GM21381 (cell line): ENCODE measurements at regions not wholly inside any gene's neighbourhood (a gene's known extent, or its start where the extent isn't known, plus 50 kb on each side); places are given as distances from the start of the nearest gene placed in this dataset.
"Not testable (repeated sequence)": the region's sequence is repeated elsewhere in the genome, so short reads cannot be mapped to it uniquely, and the experiment has no call there.

Experiments used
- ATAC-seq: cut with Tn5 transposase; IDR thresholded peaks from one replicate; pipeline ENCODE4 v1.9.1; 2021; ENCODE audit warnings: mild to moderate bottlenecking, moderate library complexity; ENCODE audit not compliant: unreplicated experiment

- no peak for ATAC-seq
These were observed 388.7 kb downstream of the NPHP4 start for GRCh38 chr1:5603353-5604104.

DNA sequence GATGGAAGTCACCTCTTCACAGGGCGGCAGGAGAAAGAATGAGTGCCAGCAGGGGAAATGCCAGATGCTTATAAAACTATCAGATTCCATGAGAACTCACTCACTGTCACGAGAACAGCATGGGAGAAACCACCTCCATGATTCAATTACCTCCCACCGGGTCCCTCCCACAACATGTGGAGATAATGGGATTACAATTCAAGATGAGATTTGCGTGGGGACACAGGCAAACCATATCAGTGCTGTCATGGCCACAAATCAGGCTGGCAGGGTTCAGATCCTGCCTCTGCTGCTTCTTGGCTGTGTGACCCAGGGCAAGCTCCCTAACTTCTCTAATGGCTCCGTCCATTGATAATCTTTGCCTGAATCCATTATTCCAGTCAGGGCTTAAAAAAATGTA is 389.5 kb downstream of the NPHP4 start:
- not testable (repeated sequence) for ATAC-seq

GRCh38 chr1:5601516-5601915 is 390.7 kb downstream of the NPHP4 start:
- no peak for ATAC-seq

DNA sequence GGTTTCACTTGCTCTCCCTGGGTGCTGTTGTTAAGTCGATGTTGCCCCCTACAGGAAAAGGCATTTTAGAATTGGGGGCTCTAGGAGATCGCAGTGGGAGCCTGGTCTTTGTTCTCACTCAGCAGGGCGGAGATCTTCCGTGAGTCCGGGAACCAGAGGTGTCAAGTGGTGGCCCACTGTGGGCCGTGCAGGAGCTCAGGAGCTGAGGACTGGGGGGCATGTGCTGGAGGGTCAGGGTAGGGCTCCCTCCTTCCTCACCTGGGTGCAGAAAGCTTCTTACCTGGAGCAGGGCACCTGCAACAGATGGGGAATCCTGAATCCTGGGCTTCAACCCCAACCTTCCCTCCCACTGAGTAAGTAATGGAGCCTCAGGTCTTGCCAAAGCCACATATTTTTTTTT is 392.7 kb downstream of the NPHP4 start:
- no peak for ATAC-seq

GRCh38 chr1:5598824-5599395 is 393.3 kb downstream of the NPHP4 start:
- no peak for ATAC-seq

DNA sequence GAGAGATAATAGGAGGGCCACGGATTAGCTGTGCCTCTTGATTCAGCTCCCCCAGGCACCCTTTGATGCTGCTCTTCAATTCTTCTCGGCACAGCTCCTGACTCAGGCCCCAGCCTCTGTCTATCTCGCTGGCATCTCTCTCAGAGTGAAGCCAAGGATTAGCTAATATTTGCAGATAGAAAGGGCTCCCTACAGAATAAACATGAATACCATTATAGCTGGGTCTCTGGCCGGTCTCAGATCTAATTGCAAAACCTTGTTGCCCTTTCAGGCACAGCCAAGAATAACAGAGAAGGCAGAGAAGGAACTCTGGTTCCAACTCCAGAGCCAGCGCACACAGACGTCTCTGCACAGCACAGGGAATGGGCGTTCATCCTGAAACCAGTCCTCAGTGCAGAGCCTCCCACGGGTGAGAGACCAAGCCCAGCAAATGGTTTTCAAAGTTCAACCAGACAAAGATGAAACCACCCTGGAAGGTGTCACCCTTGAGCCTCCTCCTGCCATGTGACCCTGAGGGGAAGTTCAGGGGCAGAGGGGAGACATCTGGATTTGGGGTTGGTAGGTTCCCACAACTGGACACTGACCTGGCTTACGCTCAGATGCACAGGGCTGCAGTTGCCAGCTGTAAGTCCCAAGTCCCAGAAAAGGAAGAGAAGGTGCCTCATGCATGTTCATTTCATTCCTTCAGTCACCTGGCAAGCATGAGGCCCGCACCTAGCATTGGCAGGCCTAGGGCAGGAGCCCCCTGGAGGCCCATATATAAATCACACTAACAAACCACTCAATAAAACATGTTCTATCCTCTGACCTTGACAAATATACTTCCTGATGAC is 394.0 kb downstream of the NPHP4 start:
- ATAC-seq = no peak

DNA sequence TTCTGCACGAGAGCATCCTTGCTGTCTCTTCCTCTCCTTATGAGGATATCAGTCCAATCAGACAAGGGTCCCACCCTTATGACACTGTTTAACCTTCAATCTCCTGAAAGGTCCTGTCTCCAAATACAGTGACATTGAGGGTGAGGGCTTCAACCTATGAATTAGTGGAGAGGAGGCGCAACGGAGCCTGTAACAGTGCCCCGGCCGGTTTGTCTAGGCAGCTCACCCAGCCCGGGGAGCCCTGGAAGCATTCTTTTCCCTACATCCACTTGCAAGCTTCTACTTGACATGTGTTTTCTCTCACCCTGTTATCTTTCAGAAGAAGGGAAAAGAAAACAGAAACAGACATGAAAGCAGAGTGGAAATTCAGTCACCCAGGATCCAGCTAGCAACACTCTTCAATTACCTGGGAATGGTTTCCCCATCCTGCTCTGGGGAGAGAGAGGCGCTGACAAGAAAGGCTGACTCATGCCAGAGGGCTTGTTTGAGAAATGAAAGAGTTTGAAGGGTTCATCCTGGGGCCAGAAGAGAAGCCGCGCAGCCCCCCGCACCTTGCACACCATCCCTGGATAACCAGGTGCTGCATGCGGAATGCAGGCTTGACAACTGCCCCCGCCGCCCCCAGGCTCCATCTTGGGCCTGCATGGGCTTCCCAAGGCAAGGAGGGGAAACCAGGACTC is 394.9 kb downstream of the NPHP4 start:
- no peak for ATAC-seq

- ATAC-seq = no peak
These were observed 395.6 kb downstream of the NPHP4 start for GRCh38 chr1:5596651-5597050.

- ATAC-seq = no peak
These were observed 396.6 kb downstream of the NPHP4 start for GRCh38 chr1:5595531-5596170.

DNA sequence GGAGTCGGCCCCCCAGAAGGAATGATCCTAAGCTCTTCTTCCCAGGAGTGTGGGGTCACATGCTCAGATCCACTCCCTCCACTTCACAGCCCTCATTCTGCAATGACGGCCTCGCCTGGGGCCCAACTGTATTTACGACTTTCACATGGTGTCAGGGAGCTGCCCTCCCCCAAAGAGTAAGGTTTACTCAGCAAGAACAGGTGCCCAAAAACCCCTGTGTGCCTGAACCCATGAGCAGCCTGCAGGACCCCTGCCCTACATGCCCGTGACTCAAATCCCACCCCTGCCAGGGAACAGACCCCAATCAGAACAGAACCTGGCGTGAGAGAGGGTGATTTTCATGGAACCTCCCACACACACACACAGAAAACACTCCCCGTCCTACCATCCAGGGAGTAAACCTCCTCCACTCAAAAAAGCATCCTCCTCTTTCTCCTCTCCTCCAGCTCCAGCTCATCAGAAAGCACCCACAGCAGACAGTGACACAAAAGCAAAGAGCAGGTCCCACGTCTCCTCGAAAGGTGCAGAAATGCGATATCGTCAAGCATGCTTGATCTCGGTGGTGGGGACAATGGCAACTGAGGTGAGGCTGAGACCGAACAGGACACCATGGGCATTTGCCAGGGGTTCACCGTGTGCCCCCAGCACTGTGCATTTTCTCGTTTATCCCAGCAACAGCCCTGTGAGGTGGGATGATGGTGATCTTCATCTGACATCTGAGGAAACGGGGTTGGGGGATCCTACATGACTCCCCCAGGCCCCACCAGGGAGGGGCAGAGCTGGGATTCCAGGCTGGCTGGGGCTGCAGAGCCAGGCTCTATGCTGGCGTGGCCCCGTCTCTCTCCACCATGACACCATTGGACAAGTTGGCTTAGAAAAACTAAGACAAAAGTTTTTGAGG is 397.9 kb downstream of the NPHP4 start:
- ATAC-seq = no peak

DNA sequence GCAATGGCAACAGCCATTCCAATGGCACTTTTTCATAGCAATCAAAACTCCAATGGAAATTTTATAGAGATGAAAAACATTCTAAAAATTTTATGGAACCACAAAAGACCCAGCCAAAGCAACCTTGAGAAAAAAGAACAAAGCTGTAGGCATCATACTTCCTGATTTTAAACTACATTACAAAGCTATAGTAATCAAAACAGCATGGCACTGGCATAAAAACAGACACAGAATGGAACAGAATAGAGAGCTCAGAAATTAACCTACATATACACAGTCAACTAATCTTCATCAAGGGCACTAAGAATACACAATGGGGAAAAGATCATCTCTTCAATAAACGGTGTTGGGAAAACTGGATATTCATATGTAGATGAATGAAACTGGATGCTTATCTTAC is 401.5 kb downstream of the NPHP4 start:
- no peak for ATAC-seq

DNA sequence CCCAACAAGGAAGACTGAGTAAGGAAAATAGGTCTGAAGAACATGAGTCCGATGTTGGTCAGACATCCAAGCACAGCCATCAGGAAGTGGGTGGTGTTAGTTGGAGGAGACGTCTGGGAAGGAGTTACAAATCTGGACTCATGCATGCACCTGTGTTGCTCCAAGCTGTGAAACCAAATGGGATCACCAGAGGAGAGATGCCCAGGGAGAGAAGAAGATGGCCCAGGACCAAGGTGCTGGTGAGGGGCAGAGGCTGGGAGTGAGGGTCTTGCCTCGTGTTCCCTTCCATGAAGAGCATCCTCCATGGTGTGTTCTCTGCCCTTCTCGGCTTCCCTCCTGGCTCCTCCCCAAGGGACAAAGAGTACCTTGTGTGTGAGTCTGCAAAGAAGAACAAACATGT is 405.6 kb downstream of the NPHP4 start:
- no peak for ATAC-seq

GRCh38 chr1:5585256-5585655 is 407.0 kb downstream of the NPHP4 start:
- no peak for ATAC-seq

- ATAC-seq = no peak
These were observed 411.3 kb downstream of the NPHP4 start for GRCh38 chr1:5580926-5581325.

GRCh38 chr1:5579966-5580365 is 412.3 kb downstream of the NPHP4 start:
- no peak for ATAC-seq

DNA sequence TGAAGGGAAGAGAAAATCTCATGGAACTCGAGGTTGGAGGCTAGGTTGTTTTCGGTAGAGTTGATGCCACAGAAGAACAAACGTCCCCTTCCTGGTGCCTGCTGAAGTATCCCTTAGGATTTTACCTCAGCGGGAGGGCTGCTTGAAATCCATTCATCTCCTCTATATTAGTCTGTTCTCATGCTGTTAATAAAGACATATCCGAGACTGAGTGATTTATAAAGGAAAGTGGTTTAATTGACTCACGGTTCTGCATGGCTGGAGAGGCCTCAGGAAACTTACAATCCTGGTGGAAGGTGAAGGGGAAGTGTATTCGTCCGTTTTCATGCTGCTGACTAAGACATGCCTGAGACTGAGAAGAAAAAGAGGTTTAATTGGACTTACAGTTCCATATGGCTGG is 413.5 kb downstream of the NPHP4 start:
- ATAC-seq = no peak

DNA sequence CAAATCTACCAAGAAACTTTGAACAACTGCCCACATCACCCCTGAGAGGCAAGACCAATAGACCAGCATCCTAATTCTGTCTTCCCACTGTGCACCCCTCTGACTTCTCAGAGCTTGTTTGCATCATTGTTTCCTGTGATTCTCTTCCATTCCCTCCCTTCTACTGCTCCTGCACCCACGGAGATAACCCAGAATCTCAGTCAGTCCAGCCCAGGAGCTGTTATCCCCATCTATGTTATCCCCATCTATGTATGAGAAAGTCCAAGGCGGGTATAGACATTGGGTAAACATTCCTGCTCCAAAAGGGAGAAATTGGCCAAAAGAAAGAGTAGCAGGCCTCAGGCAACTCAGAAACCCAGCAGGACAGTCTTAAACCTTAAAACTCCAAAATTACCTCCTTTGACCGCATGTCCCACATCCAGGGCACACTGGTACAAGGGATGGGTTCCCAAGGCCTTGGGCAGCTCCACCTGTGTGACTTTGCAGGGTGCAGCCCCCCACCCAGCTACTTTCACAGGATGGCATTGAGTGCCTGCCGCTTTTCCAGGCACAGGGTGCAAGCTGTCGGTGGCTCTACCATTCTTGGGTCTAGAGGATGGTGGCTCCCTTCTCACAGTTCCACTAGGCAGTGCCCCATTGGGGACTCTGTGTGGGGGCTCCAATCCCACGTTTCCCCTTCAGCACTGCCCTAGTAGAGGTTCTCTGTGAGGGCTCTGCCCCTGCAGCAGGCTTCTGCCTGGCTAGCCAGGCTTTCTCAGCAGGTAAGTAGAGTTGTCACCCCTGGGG is 414.8 kb downstream of the NPHP4 start:
- ATAC-seq = no peak

DNA sequence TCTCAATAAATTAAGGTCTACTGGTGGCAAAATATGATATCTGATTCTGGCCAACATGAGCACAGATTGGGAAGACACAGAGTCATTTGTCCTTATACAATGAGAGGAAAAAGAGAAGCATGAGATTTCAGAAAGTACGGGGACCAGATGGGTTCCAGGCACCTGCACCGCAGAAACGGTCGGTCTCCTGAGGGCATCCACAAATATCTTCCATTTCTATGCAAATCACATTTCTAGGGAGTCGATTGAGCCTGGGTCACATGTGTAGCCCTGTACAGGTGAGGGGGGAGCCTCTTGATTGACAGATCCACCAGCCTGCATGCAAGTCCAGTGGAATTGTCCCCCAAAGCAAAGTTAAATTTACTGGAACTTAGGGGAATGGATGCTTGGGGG is 415.6 kb downstream of the NPHP4 start:
- no peak for ATAC-seq

- no peak for ATAC-seq
These were observed 416.1 kb downstream of the NPHP4 start for GRCh38 chr1:5576011-5576672.
